GM18951 (cell line): ENCODE measurements at regions not wholly inside any gene's neighbourhood (a gene's known extent, or its start where the extent isn't known, plus 50 kb on each side); places are given as distances from the start of the nearest gene placed in this dataset.
"Not testable (repeated sequence)": the region's sequence is repeated elsewhere in the genome, so short reads cannot be mapped to it uniquely, and the experiment has no call there.

Experiments
- POLR2A ChIP-seq: IDR thresholded peaks from 4 replicates; pipeline ENCODE4 v1.6.1; 2011; ENCODE audit warnings: mild to moderate bottlenecking; ENCODE audit not compliant: insufficient read length, insufficient read depth; ENCODE audit errors: extremely low read depth
- in situ Hi-C: fragments of 300-500 bp; cut with MboI; formaldehyde crosslinking; loops from one replicate; pipeline ENCODE4 v1.12.0; 2022; ENCODE audit warnings: low sequenced_read_pairs, mixed read lengths, inconsistent platforms; ENCODE audit not compliant: unreplicated experiment

GRCh38 chr18:73381016-73381698 lies 513.4 kb upstream of the NETO1 start:
- no peak for TF ChIP-seq POLR2A
- in situ Hi-C loops: no loop called here

GRCh38 chr18:73366713-73367112 lies 498.9 kb upstream of the NETO1 start:
- no peak for TF ChIP-seq POLR2A
- in situ Hi-C loops: no loop called here

GRCh38 chr18:73365018-73365417 lies 497.2 kb upstream of the NETO1 start:
- no peak for TF ChIP-seq POLR2A
- in situ Hi-C loops: no loop called here

GRCh38 chr18:73355121-73355520 lies 487.3 kb upstream of the NETO1 start:
- in situ Hi-C loops: no loop called here
- TF ChIP-seq POLR2A: no peak

GRCh38 chr18:73352546-73352945 lies 484.8 kb upstream of the NETO1 start:
- in situ Hi-C loops: no loop called here

GRCh38 chr18:73340135-73340977 lies 472.6 kb upstream of the NETO1 start:
- in situ Hi-C loops: no loop called here
- TF ChIP-seq POLR2A: no peak

More at GRCh38 chr18:73352546-73352945, 484.8 kb upstream of the NETO1 start:
- no peak for TF ChIP-seq POLR2A

GRCh38 chr18:73331212-73331772 lies 463.5 kb upstream of the NETO1 start:
- in situ Hi-C loops: no loop called here
- no peak for TF ChIP-seq POLR2A

- in situ Hi-C loops: not testable (repeated sequence)
Measured at GRCh38 chr18:73330106-73330505, 462.3 kb upstream of the NETO1 start.

GRCh38 chr18:73324187-73324831 lies 456.5 kb upstream of the NETO1 start:
- in situ Hi-C loops: not testable (repeated sequence)

GRCh38 chr18:73318739-73319479 lies 451.1 kb upstream of the NETO1 start:
- in situ Hi-C loops: no loop called here
- TF ChIP-seq POLR2A: no peak

- in situ Hi-C loops: no loop called here
- no peak for TF ChIP-seq POLR2A
Measured at GRCh38 chr18:73316513-73316912, 448.7 kb upstream of the NETO1 start.

- in situ Hi-C loops: no loop called here
- TF ChIP-seq POLR2A: no peak
Measured at GRCh38 chr18:73315381-73315780, 447.6 kb upstream of the NETO1 start.

- in situ Hi-C loops: no loop called here
Measured at GRCh38 chr18:73313476-73313875, 445.7 kb upstream of the NETO1 start.

More at GRCh38 chr18:73313476-73313875, 445.7 kb upstream of the NETO1 start:
- no peak for TF ChIP-seq POLR2A
